SKM-1 (cell line): ENCODE measurements at regions not wholly inside any gene's neighbourhood (a gene's known extent, or its start where the extent isn't known, plus 50 kb on each side); places are given as distances from the start of the nearest gene placed in this dataset.
"Not testable (repeated sequence)": the region's sequence is repeated elsewhere in the genome, so short reads cannot be mapped to it uniquely, and the experiment has no call there.

Source experiments
- DNase-seq: peaks from one replicate; lab custom pipeline; 2025; ENCODE audit not compliant: unreplicated experiment; lab: John Stamatoyannopoulos, UW

GRCh38 chr10:35835545-35835944, 193.4 kb upstream of the FZD8 start:
- no peak for DNase-seq

DNA sequence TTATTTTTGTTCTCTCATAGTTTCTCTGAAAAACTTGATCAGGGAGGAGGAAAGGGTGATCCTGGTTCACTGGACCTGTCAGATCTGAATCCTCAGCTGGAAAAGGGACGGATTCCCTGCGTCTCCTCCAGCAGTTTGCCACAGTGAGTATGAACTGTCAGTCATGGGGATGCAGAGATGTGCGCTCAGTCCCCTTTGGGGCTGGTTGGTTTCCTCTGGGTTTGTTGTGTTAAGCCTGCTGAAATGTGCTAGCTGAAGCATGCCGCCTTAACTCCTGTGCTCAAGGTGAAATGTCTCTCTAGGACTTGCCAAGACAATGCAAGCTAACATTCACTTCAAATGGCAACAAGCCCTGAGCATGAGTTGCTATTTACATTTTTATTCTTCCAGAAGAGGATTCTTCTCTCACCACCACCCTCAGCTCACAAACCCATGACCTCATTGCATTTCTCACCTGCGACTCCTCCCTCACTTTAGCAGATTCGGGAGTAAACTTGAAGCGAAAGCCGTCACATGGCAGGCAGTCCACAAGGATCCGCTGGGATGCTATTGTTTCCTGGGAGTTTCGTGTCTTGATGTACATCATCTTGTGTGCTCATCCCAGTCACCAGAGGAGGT, 192.9 kb upstream of the FZD8 start:
- DNase-seq, result no peak

- DNase-seq, result no peak
Observed at GRCh38 chr10:35827783-35828182, 185.7 kb upstream of the FZD8 start.

GRCh38 chr10:35824704-35825103, 182.6 kb upstream of the FZD8 start:
- no peak for DNase-seq

DNA sequence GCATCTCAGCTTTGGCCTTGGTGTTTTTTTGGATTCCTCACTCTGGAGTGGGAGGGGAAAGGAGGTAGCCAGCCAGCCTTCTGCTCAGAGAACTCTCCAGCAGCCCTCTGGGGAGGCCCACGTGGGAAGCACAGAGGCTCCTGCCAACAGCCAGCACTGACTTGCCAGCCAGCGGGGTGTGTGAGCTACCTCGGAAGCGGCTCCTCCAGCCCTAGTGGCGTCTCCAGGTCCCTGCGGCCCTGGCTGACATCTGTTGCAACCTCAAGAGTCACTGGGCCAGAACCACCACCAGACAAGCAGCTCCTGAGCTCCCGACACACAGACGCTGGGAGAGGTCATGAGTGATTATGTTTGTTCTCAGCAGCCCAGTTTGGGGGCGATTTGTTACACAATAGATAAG, 180.2 kb upstream of the FZD8 start:
- no peak for DNase-seq

GRCh38 chr10:35821339-35821911, 179.3 kb upstream of the FZD8 start:
- no peak for DNase-seq

- DNase-seq, result no peak
Observed at GRCh38 chr10:35819736-35820135, 177.6 kb upstream of the FZD8 start.

DNA sequence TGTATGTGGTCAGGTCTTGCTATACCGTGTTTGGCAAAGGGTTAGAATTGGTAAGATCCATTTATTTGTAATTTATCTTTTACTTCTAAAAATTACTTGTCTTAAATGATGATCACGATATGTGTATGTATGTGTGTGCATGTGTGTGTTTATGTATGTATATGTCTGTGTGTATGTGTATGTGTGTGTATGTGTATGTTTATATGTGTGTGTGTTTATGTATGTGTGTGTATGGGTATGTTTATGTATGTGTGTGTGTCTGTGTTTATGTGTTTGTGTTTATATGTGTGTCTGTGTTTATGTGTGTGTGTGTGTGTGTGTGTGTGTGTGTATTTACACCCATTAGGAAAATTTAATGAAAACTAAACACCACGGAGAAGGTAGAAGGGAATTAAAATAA, 176.9 kb upstream of the FZD8 start:
- DNase-seq, result no peak

- not testable (repeated sequence) for DNase-seq
Observed at GRCh38 chr10:35817109-35817508, 175.0 kb upstream of the FZD8 start.

- no peak for DNase-seq
Observed at GRCh38 chr10:35813219-35813618, 171.1 kb upstream of the FZD8 start.

DNA sequence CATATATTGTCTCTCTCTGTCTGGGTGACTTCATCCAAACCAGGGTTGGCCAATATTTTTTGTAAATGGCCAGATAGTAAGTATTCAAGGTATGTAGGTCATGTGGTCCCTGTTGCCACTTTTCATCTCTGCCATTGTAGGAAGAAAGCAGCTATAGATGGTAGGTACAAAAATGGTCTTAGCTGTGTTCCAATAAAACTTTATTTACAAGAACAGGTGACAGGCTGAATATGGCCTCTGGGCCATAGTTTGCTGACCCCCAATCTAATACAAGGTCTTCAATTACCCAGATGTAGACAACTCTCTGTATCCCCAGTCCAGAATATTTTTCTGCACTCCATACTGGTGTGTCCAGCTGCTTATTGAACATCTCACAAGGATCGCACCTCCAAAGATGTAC, 166.2 kb upstream of the FZD8 start:
- no peak for DNase-seq

DNA sequence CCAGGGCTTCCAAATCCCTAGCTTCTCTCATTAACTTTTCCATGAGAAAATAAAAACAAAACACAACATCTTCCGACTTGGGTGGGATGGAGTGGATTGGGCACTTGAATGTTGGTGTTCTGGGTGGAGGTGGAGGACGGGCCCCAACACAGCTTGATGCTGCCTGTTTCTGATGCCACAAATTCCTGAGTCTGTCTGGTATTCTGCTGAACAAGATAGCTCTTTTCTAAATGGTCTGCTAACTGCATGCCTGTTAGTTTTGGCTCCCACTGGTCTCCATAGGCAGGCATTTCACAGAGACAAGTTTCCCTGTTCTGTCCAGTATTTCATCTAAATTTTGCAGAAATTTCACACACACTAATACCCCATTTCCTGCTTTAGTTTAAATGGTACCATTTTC, 160.9 kb upstream of the FZD8 start:
- no peak for DNase-seq

DNA sequence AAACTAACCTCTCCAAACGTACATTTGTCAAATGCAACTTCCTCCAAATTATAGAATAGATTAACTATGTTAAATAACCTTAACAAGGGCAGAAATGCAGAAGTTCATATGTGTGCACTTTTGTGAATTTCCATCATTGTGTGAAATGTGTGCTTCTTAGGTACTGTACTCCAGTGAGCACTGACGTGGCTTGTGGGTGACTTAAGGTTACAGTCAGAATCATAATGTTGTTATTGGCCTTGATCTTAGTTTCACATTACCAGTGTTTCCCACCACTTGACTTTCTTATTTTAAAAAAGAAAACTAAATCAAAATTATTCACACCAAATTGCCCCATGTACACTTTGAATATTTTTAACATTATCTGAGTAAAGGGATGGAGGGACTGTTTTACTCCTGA, 155.1 kb upstream of the FZD8 start:
- DNase-seq, result no peak

- DNase-seq, result no peak
Observed at GRCh38 chr10:35795131-35795824, 153.2 kb upstream of the FZD8 start.

- DNase-seq, result no peak
Observed at GRCh38 chr10:35794703-35795102, 152.6 kb upstream of the FZD8 start.

- DNase-seq, result no peak
Observed at GRCh38 chr10:35792291-35792690, 150.2 kb upstream of the FZD8 start.

DNA sequence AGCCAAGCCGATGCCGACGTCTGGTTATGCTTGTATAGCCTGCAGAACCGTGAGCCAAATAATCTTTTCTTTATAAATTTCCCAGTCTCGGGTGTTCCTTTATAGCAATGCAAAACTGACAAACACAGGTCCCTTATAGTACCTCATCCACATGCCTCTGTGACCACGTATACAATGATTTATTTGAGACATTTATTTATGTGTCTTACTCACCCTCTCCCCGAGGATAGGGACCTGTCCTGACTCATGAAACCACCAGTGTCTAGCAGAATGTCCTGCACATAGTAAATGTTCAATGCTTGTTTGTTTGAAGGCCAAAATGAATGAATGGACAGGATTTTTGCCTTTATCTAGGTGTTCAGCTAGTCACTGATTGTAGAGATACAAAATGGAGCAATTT, 147.9 kb upstream of the FZD8 start:
- no peak for DNase-seq

- DNase-seq, result no peak
Observed at GRCh38 chr10:35784751-35785150, 142.7 kb upstream of the FZD8 start.

DNA sequence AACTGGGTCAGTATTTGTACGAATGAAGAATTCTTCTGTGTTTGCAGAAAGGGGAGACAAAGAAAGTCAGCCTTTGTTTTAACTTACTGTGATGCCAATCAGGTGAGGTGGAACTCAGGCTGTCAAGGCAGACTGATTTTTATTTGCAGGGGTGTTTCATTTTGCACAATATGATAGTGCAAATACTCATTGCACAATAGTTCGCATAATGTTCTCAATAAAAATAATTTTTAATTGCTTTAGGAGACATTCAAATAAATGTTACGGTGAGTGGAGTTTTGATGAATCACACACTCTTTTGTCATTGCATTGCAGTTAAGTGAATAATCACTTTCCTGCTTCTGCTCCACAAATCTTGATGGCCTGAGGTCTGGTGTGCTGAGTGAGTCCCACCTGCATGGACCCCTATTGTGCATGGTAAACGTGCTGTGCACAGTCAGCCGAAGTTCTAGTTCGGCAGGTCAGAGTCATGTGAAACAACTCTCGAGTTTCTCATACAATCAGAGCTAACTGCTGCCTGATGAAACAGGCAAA, 141.3 kb upstream of the FZD8 start:
- no peak for DNase-seq

DNA sequence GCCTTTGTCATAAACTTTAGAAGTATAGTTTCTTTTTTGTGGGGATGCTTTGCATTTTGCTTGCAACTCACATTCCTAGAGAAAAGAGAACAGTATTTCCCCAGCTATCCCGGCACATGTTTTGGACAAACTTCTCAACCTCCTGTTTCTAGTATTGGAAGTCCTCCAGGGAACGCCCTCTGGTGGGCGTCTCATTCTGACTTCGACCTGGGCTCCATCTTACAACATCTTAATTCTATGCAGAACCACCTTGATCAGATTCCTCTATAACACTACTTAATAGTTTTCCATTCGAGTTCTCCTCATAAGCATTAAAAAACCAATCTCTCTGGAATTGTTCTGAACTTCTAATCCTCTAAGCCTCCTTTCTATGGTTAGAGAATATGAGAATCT, 139.5 kb upstream of the FZD8 start:
- DNase-seq, result no peak

DNA sequence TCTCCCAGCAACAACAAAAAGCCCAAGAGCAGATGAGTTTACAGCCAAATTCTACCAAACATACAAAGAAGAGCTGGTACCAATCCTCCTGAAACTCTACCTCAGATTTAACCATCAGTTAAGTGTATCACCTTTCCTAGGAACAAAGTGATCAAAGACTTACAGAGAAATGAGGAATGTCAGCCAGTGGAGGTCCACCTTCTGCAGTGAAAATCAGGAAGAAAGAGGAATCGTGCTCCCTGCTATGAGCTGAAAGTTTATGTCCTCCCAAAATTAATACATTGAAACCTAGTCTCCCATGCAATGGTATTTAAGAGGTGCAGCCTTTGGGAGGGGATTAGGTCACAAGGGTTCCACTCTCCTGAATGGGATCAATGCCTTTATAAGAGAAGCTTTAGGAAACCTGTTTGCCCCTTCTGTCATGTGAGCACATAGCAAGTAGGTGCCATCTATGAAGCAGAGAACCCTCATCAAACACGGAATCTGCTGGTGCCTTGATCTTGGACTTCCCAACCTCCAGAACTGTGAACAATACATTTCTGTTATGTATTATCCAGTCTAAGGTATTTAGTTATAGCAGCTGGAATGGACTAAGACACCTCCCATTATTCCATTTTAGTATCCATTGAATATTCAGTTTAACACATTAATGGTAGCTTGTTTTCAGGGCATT, 139.0 kb upstream of the FZD8 start:
- DNase-seq, result no peak

DNA sequence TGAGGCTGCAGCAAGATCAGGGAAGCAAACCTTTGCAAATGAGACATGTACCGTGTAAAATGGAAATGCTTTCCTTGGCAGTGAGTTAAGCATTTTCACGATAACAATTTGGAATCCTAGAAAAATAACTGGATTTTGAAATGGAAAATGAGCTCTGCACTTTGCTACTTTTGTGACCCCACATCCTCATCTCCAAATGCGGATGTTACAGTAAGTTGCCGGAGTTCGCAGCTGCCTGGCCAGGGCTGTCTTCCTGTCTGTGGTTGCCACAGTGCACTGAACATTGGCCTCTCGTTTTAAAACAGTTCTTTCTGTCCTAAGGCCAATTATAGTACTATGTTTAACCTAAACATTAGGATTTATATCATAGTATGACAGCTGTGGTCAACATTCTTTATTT, 136.2 kb upstream of the FZD8 start:
- DNase-seq, result no peak
